Activated CD4-positive, alpha-beta T cell treated with anti-CD3 and anti-CD28 coated beads, Interleukin-2, amount 10 ng/mL, durations not matched to agents 7 days and 5 days (primary cell): ENCODE measurements at regions not wholly inside any gene's neighbourhood (a gene's known extent, or its start where the extent isn't known, plus 50 kb on each side); places are given as distances from the start of the nearest gene placed in this dataset.

Experiments
- CTCF ChIA-PET: fragments of 350-600 bp; sonication (Branson Sonifier 250); formaldehyde crosslinking; loops from one replicate; lab custom pipeline; 2021; ENCODE audit warnings: antibody characterized with exemption; lab: Charles Lee
- POLR2A ChIA-PET: fragments of 350-600 bp; sonication (Branson Sonifier 250); formaldehyde crosslinking; loops from one replicate; lab custom pipeline; 2021; ENCODE audit warnings: antibody characterized with exemption; lab: Charles Lee
- DNase-seq: peaks from one replicate; pipeline ENCODE4 v3.0.0-alpha.2; 2020
- H3K27ac Mint-ChIP-seq: one replicate; pipeline ENCODE4 v1.8.0; 2021; ENCODE audit warnings: mild to moderate bottlenecking, moderate library complexity, mixed read lengths
- H3K27me3 Mint-ChIP-seq: one replicate; pipeline ENCODE4 v1.8.0; 2021; ENCODE audit warnings: mixed read lengths
- H3K36me3 Mint-ChIP-seq: one replicate; pipeline ENCODE4 v1.8.0; 2021; ENCODE audit warnings: low read depth, mixed read lengths
- H3K4me1 Mint-ChIP-seq: one replicate; pipeline ENCODE4 v1.8.0; 2021; ENCODE audit warnings: mixed read lengths
- H3K4me3 Mint-ChIP-seq: one replicate; pipeline ENCODE4 v1.8.0; 2021; ENCODE audit warnings: mild to moderate bottlenecking, moderate library complexity, mixed read lengths
- H3K9me3 Mint-ChIP-seq: one replicate; pipeline ENCODE4 v1.8.0; 2021; ENCODE audit warnings: mixed read lengths

DNA sequence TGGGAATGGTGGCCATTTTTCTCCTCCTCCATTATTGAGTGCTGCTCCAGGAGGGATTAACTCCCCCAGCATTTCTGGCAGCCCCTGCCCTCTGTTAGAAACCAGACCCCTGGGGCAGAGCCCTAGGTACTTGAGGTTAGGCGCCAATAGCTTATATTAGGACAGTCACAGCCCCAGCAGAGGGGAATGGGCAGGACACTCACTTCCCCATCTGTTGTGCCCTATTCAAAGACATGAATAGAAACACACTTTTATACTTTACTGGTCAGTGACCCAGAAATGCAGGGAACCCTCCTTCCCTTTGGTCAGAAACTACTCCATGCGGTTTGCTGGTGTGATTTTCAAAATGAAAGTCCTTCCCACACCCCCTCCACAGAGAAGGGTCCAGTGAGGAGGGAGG is 267.7 kb downstream of the PTBP2 start:
- Mint-ChIP-seq H3K9me3 (no peaks in the 10 kb centered on the region), H3K27ac (no peak overlapping the region), H3K36me3 (no peaks in the 10 kb centered on the region), H3K4me3 (no peak overlapping the region), H3K27me3 (peaks cover 2% of the 10 kb centered on the region), H3K4me1 (no peaks in the 10 kb centered on the region)
- ChIA-PET CTCF (no interaction called here), POLR2A (no interaction called here)
- no peak for DNase-seq

DNA sequence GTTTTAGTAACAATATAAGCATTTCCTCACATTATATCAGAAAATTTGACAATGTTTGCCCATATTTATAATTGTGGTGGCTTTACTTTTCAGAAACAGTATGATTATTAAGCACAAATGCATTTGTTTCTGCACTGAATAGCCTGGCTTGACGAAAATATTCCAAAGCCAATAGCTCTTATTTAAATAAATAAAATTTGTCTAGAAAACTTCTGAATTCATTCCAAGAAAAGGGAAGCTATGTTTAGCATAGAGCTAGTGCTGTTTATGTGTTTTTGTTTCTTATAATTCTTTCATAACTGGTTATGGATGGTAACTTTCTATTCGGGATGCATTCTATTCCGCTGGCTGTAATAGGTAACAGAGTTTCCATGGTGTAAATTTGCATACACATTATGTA is 268.6 kb downstream of the PTBP2 start:
- ChIA-PET CTCF (no interaction called here), POLR2A (no interaction called here)
- Mint-ChIP-seq H3K27me3 (peaks cover 5% of the 10 kb centered on the region), H3K9me3 (no peaks in the 10 kb centered on the region), H3K36me3 (no peaks in the 10 kb centered on the region), H3K4me1 (no peaks in the 10 kb centered on the region), H3K4me3 (no peak overlapping the region), H3K27ac (no peak overlapping the region)
- DNase-seq: no peak

DNA sequence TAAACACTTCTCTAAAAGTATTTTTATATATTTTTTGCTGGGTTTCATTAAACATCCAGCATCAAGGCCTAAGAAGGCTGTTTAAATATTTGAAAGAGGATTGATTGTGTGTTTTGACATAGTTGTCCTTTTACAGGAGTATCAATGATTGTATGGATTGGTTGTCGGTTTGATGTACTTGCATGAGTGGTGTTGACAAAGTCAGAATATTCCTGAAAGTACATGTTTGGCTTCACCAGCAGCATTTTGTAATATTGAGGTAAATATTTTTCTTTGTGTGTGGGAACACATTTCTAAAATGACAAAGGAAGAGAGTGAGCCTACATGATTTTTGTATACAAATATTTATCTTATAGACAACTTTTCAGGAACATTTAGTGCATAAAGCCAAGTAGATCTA is 269.7 kb downstream of the PTBP2 start:
- ChIA-PET POLR2A (no interaction called here), CTCF (interaction anchor here (0.6 kb wide), 1 partner anchor 300 kb away, joined by 4 read pairs; no protein-coding TSS in a partner anchor)
- Mint-ChIP-seq H3K4me3 (no peak overlapping the region), H3K27ac (no peak overlapping the region), H3K36me3 (no peaks in the 10 kb centered on the region), H3K9me3 (no peaks in the 10 kb centered on the region), H3K4me1 (no peaks in the 10 kb centered on the region), H3K27me3 (peaks cover 3% of the 10 kb centered on the region)
- no peak for DNase-seq

GRCh38 chr1:96992871-96993270 is 271.3 kb downstream of the PTBP2 start:
- Mint-ChIP-seq H3K27me3 (peaks cover 3% of the 10 kb centered on the region), H3K4me3 (no peak overlapping the region)
- CTCF ChIA-PET: no interaction called here

GRCh38 chr1:96995351-96995750 is 273.8 kb downstream of the PTBP2 start:
- Mint-ChIP-seq H3K9me3 (no peaks in the 10 kb centered on the region), H3K4me3 (no peak overlapping the region), H3K36me3 (no peaks in the 10 kb centered on the region), H3K4me1 (no peaks in the 10 kb centered on the region), H3K27ac (no peak overlapping the region), H3K27me3 (peaks cover 6% of the 10 kb centered on the region)
- ChIA-PET POLR2A (no interaction called here), CTCF (no interaction called here)
- no peak for DNase-seq

More at GRCh38 chr1:96992871-96993270, 271.3 kb downstream of the PTBP2 start:
- Mint-ChIP-seq H3K27ac (no peak overlapping the region), H3K9me3 (no peaks in the 10 kb centered on the region), H3K36me3 (no peaks in the 10 kb centered on the region), H3K4me1 (no peaks in the 10 kb centered on the region)
- DNase-seq: no peak
- POLR2A ChIA-PET: no interaction called here

DNA sequence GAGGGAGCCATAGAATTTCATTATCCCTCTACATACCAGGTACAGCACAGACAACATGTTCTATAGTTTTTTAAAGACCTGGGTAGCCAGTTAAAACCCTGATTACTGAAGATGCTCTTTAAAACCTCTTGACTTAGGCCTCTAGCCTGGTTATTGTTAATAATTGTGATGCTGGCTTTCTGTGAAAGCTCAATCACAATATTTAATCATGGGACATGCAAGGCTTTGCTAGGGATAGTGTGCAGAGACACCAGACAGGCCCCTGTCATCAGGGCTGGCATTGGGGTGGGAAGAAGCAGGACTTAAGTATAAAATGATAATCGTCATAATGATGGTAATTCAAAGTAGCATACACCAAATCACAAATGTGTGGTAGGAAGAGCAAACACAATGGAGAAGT is 274.4 kb downstream of the PTBP2 start:
- no peak for DNase-seq
- Mint-ChIP-seq H3K36me3 (no peaks in the 10 kb centered on the region), H3K4me1 (no peaks in the 10 kb centered on the region), H3K27ac (no peak overlapping the region), H3K27me3 (peaks cover 6% of the 10 kb centered on the region), H3K4me3 (no peak overlapping the region), H3K9me3 (no peaks in the 10 kb centered on the region)
- ChIA-PET POLR2A (no interaction called here), CTCF (no interaction called here)

DNA sequence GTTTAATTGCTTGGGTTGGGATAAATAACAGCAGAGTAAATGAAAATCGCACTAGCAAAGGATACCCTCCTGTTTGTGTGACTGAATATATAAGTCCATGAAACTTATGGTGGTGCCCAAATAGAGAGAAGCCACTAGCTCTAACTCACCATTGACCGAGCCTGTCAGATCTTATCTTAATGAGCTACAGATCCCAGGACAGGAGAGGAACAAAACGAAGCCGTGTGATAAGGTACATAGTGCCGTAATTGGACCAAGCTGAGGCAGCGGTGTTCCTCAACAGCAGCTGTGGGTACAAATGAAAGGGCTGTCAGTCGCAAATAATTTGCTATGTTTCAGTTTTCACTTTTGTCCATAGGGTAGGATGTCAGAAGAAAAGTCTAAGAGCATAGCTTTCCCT is 276.1 kb downstream of the PTBP2 start:
- CTCF ChIA-PET: no interaction called here
- no peak overlapping the region for H3K4me3 Mint-ChIP-seq
- no peaks in the 10 kb centered on the region for H3K4me1 Mint-ChIP-seq
- no peak overlapping the region for H3K27ac Mint-ChIP-seq
- no peaks in the 10 kb centered on the region for H3K36me3 Mint-ChIP-seq
- POLR2A ChIA-PET: no interaction called here
- no peak for DNase-seq
- peaks cover 6% of the 10 kb centered on the region for H3K27me3 Mint-ChIP-seq
- no peaks in the 10 kb centered on the region for H3K9me3 Mint-ChIP-seq

GRCh38 chr1:96998466-96998865 is 276.9 kb downstream of the PTBP2 start:
- ChIA-PET CTCF (no interaction called here), POLR2A (no interaction called here)
- peaks cover 6% of the 10 kb centered on the region for H3K27me3 Mint-ChIP-seq
- H3K9me3 Mint-ChIP-seq: no peaks in the 10 kb centered on the region
- no peaks in the 10 kb centered on the region for H3K36me3 Mint-ChIP-seq
- H3K27ac Mint-ChIP-seq: no peak overlapping the region
- no peak for DNase-seq
- no peak overlapping the region for H3K4me3 Mint-ChIP-seq
- H3K4me1 Mint-ChIP-seq: no peaks in the 10 kb centered on the region

GRCh38 chr1:96999191-96999590 is 277.6 kb downstream of the PTBP2 start:
- CTCF ChIA-PET: no interaction called here

DNA sequence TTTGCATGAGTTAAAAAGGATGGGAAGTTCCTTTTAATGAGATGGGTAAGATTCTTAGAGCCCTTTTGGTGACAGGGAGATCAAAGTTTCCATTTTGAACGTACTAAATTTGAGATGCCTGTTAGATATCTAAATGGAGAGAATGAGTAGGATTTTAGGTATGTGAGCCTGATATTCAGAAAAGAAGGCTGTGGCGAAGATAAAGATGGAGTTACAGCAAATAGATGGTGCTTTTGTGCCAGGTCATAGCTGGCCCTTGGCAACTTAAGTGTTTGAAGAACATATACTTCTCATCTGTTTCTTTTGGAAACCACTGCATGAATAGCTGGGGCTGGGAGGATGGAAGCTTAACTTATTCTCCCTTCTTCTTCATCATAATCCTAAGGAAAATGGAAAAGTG is 282.5 kb downstream of the PTBP2 start:
- Mint-ChIP-seq H3K9me3 (no peaks in the 10 kb centered on the region), H3K27ac (no peak overlapping the region), H3K4me1 (no peaks in the 10 kb centered on the region), H3K4me3 (no peak overlapping the region), H3K27me3 (no peaks in the 10 kb centered on the region), H3K36me3 (no peaks in the 10 kb centered on the region)
- CTCF ChIA-PET: interaction anchor here (0.6 kb wide), 1 partner anchor 294 kb away, joined by 4 read pairs; no protein-coding TSS in a partner anchor
- no peak for DNase-seq
- POLR2A ChIA-PET: no interaction called here

More at GRCh38 chr1:96999191-96999590, 277.6 kb downstream of the PTBP2 start:
- H3K9me3 Mint-ChIP-seq: no peaks in the 10 kb centered on the region
- H3K36me3 Mint-ChIP-seq: no peaks in the 10 kb centered on the region
- H3K4me3 Mint-ChIP-seq: no peak overlapping the region
- peaks cover 6% of the 10 kb centered on the region for H3K27me3 Mint-ChIP-seq
- H3K27ac Mint-ChIP-seq: no peak overlapping the region
- POLR2A ChIA-PET: no interaction called here
- no peaks in the 10 kb centered on the region for H3K4me1 Mint-ChIP-seq
- DNase-seq: no peak

DNA sequence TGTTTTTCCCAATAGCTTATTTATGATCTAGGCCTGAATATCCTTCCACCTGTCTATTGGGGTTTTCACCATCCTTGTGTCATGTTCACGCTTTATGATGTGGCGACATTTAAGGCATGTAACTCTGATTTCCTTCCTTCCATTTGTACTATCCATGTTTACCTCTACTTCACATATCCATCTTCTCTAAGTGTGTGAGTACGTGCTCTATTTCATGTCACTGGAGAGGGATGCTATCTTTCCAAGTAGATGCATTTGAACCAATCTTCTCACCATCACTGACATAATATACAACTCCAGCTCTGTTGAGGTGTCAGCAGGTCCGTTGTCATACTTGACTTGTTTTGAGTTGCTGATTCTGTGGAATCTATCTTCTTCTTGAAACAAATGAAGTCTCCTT is 283.2 kb downstream of the PTBP2 start:
- Mint-ChIP-seq H3K9me3 (no peaks in the 10 kb centered on the region), H3K36me3 (no peaks in the 10 kb centered on the region), H3K27ac (no peak overlapping the region), H3K4me1 (no peaks in the 10 kb centered on the region), H3K4me3 (no peak overlapping the region), H3K27me3 (peaks cover under 1% of the 10 kb centered on the region)
- POLR2A ChIA-PET: no interaction called here
- DNase-seq: no peak
- CTCF ChIA-PET: interaction anchor here (0.6 kb wide), 1 partner anchor 294 kb away, joined by 4 read pairs; no protein-coding TSS in a partner anchor

GRCh38 chr1:97006044-97006661 is 284.6 kb downstream of the PTBP2 start:
- Mint-ChIP-seq H3K4me1 (no peaks in the 10 kb centered on the region), H3K9me3 (no peaks in the 10 kb centered on the region), H3K27ac (no peak overlapping the region), H3K36me3 (no peaks in the 10 kb centered on the region), H3K4me3 (no peak overlapping the region), H3K27me3 (peaks cover 2% of the 10 kb centered on the region)
- DNase-seq: no peak
- POLR2A ChIA-PET: no interaction called here
- CTCF ChIA-PET: no interaction called here

DNA sequence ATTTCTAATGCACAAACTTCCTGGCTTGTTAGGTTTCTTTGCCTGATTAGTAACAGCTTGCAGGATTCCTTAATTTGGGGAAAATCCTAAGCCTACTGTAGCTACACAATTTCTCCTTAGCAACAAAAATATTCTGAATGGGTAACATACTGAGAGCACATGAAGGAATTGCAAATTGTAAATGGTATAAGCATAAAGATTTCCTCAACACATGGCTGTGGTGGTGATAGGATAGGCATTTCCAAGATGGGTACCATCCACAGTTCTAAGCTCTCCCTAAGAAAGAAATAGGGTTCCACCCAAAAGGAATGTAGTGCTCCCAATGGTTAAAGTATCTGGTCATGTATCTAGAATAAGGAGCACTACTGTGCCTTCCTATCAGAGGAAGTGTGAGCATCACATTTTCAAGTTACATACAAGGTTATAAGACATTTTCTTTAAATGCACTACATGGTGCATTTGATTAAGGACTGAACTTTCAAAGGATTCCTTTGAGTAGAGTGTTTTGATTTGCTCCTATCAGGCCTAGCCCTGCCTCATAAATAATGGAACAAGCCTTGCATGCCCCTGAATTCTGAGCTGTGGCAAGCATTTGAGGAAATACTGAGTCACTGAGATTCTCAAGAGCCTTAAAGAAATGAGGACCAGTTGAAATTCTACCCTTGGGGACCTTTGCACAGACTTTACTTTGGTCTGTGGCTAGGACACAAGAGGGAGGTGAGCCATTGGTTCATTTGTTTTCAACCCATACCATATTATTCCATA is 286.4 kb downstream of the PTBP2 start:
- DNase-seq: no peak
- Mint-ChIP-seq H3K27me3 (peaks cover 2% of the 10 kb centered on the region), H3K27ac (no peak overlapping the region), H3K9me3 (no peaks in the 10 kb centered on the region), H3K36me3 (no peaks in the 10 kb centered on the region), H3K4me1 (no peaks in the 10 kb centered on the region), H3K4me3 (no peak overlapping the region)
- ChIA-PET CTCF (no interaction called here), POLR2A (no interaction called here)
